ENCODE measurements at regions not wholly inside any gene's neighbourhood (a gene's known extent, or its start where the extent isn't known, plus 50 kb on each side); places are given as distances from the start of the nearest gene placed in this dataset.
"Not testable (repeated sequence)": the region's sequence is repeated elsewhere in the genome, so short reads cannot be mapped to it uniquely, and the experiment has no call there.

DNA sequence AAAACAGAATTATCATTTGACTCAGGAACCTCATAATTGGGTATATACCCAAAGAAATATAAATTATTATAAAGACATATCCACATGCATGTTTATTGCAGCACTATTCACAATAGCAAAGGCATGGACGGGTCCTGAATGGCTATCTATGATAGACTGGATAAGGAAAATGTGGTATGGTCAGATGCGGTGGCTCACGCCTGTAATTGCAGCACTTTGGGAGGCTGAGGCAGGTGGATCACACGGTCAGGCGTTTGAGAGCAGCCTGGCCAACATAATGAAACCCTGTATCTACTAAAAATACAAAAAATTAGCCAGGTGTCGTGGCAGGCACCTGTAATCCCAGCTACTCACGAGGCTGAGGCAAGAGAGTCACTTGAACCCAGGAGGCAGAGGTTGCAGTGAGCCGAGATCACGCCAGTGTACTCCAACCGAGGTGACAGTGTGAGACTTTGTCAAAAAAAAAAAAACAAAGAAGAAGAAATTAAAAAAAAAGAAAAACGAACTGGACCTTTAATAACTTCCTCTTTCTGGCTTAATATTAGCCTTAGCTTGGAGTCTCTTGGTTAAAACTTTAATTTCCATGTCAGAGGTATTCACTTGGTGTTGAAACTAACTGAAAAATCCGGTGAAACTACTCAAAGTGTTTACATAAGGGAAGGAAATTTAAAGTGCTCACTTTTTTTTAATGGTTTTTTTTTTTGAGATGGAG is 104.4 kb downstream of the ZNF486 start:
- no peak overlapping the region for H3K4me3 Mint-ChIP-seq (ENCODE audit: unreplicated experiment)
- TF ChIP-seq, protein P1, sequence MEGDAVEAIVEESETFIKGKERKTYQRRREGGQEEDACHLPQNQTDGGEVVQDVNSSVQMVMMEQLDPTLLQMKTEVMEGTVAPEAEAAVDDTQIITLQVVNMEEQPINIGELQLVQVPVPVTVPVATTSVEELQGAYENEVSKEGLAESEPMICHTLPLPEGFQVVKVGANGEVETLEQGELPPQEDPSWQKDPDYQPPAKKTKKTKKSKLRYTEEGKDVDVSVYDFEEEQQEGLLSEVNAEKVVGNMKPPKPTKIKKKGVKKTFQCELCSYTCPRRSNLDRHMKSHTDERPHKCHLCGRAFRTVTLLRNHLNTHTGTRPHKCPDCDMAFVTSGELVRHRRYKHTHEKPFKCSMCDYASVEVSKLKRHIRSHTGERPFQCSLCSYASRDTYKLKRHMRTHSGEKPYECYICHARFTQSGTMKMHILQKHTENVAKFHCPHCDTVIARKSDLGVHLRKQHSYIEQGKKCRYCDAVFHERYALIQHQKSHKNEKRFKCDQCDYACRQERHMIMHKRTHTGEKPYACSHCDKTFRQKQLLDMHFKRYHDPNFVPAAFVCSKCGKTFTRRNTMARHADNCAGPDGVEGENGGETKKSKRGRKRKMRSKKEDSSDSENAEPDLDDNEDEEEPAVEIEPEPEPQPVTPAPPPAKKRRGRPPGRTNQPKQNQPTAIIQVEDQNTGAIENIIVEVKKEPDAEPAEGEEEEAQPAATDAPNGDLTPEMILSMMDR (IDR thresholded peaks at IDR 0.05; ENCODE audit: insufficient read depth in 1 of 2, low read depth in 1 of 2, low read length in 1 of 2, severe bottlenecking in 1 of 2, unreplicated experiment in 1 of 2), result no peak
- no TSS peak for BruUV-seq (replicated peaks)
- Histone ChIP-seq H3K36me3 (ENCODE audit: control insufficient read depth, insufficient read depth, low read length) (no peaks in the 10 kb centered on the region), H3K9me3 (no peaks in the 10 kb centered on the region), H3K27me3 (replicated peaks; ENCODE audit: control insufficient read depth, insufficient read depth, low read length) (no peaks in the 10 kb centered on the region), H3K4me3 (ENCODE audit: low read depth, low read length) (no peak overlapping the region), H3K4me1 (no peaks in the 10 kb centered on the region)
- ChIA-PET CTCF (no interaction called here), POLR2A (no interaction called here)
- H3K27ac Mint-ChIP-seq (ENCODE audit: unreplicated experiment), result no peak overlapping the region
- no peaks in the 10 kb centered on the region for H3K27me3 Mint-ChIP-seq (ENCODE audit: insufficient read depth, unreplicated experiment)
- H3K36me3 Mint-ChIP-seq (ENCODE audit: insufficient read depth, unreplicated experiment), result no peaks in the 10 kb centered on the region
- no peak for DNase-seq
- intact Hi-C loops (cut with micrococcal nuclease; ENCODE audit: unreplicated experiment), result no loop called here
- peaks cover 10% of the 10 kb centered on the region for H3K9me3 Mint-ChIP-seq (ENCODE audit: unreplicated experiment)
- H3K4me1 Mint-ChIP-seq (ENCODE audit: low read depth, unreplicated experiment), result no peaks in the 10 kb centered on the region

DNA sequence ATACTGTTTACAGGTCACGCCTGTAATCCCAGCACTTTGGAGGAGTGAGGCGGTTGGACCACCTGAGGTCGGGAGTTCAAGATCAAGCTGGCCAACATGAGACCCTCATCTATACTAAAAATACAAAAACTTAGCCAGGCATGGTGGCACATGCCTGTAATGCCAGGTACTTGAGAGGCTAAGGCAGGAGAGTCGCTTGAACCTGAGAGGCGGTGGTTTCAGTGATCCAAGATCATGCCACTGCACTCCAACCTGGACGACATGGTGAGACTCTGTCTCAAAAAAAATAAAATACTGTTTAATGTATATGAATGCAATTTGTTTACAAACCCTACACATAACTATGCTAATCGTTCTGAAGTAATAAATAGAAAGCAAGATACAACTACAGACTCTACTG is 102.4 kb downstream of the ZNF486 start:
- H3K27me3 ChIP-seq (replicated peaks; ENCODE audit: control insufficient read depth, insufficient read depth, low read length), result no peaks in the 10 kb centered on the region
- Mint-ChIP-seq H3K27ac (ENCODE audit: unreplicated experiment) (no peak overlapping the region), H3K36me3 (ENCODE audit: insufficient read depth, unreplicated experiment) (no peaks in the 10 kb centered on the region), H3K4me1 (ENCODE audit: low read depth, unreplicated experiment) (no peaks in the 10 kb centered on the region), H3K27me3 (ENCODE audit: insufficient read depth, unreplicated experiment) (no peaks in the 10 kb centered on the region), H3K9me3 (ENCODE audit: unreplicated experiment) (peaks cover 10% of the 10 kb centered on the region), H3K4me3 (ENCODE audit: unreplicated experiment) (no peak overlapping the region)
- H3K36me3 ChIP-seq (ENCODE audit: control insufficient read depth, insufficient read depth, low read length), result no peaks in the 10 kb centered on the region
- TF ChIP-seq, protein P1 (IDR thresholded peaks at IDR 0.05; ENCODE audit: insufficient read depth in 1 of 2, low read depth in 1 of 2, low read length in 1 of 2, severe bottlenecking in 1 of 2, unreplicated experiment in 1 of 2), result no peak
- ChIA-PET POLR2A (no interaction called here), CTCF (no interaction called here)
- no peak overlapping the region for H3K4me3 ChIP-seq (ENCODE audit: low read depth, low read length)
- intact Hi-C loops (cut with micrococcal nuclease; ENCODE audit: unreplicated experiment), result no loop called here
- no peaks in the 10 kb centered on the region for H3K9me3 ChIP-seq
- H3K4me1 ChIP-seq, result no peaks in the 10 kb centered on the region
- no TSS peak for BruUV-seq (replicated peaks)
- DNase-seq, result no peak

DNA sequence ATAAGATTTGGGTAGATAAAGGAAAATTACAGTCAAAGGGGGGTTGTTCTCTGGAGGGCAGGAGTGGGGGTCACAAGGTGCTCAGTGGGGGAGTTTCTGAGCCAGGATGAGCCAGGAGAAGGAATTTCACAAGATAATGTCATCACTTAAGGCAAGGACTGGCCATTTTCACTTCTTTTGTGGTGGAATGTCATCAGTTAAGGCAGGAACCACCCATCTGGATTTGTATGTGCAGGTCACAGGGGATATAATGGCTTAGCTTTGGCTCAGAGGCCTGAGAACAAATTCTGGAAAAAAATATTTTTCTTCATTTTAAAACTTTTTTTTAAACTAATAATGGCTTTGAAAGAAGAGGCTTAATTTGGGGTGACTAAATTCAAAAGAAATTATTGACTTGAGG is 94.5 kb downstream of the ZNF486 start:
- CTCF ChIA-PET; intact Hi-C loops (cut with micrococcal nuclease; ENCODE audit: unreplicated experiment); BruUV-seq (replicated peaks); POLR2A ChIA-PET; H3K27me3 ChIP-seq (replicated peaks; ENCODE audit: control insufficient read depth, insufficient read depth, low read length); H3K36me3 Mint-ChIP-seq (ENCODE audit: insufficient read depth, unreplicated experiment); H3K27ac Mint-ChIP-seq (ENCODE audit: unreplicated experiment); H3K4me3 ChIP-seq (ENCODE audit: low read depth, low read length); H3K9me3 ChIP-seq; H3K4me3 Mint-ChIP-seq (ENCODE audit: unreplicated experiment); H3K4me1 ChIP-seq; H3K36me3 ChIP-seq (ENCODE audit: control insufficient read depth, insufficient read depth, low read length); H3K4me1 Mint-ChIP-seq (ENCODE audit: low read depth, unreplicated experiment); H3K9me3 Mint-ChIP-seq (ENCODE audit: unreplicated experiment); DNase-seq; H3K27me3 Mint-ChIP-seq (ENCODE audit: insufficient read depth, unreplicated experiment): not testable (repeated sequence)

DNA sequence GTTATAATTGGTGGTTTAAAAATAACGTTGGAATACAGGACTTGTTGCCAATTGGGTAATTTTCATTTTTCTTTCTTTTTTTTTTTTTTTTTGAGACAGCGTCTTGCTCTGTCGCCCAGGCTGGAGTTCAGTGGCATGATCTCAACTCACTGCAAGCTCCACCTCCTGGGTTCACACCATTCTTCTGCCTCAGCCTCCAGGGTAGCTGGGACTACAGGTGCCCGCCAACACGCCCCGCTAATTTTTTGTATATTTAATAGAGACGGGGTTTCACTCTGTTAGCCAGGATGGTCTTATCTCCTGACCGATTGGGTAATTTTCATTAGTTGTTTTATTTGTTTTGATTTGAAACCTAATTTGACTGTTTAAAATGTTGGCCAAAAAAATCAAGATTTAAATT is 93.7 kb downstream of the ZNF486 start:
- CTCF ChIA-PET; H3K36me3 Mint-ChIP-seq (ENCODE audit: insufficient read depth, unreplicated experiment); BruUV-seq (replicated peaks); H3K4me1 ChIP-seq; H3K27ac Mint-ChIP-seq (ENCODE audit: unreplicated experiment); H3K36me3 ChIP-seq (ENCODE audit: control insufficient read depth, insufficient read depth, low read length); H3K4me1 Mint-ChIP-seq (ENCODE audit: low read depth, unreplicated experiment); intact Hi-C loops (cut with micrococcal nuclease; ENCODE audit: unreplicated experiment); DNase-seq; POLR2A ChIA-PET; H3K9me3 Mint-ChIP-seq (ENCODE audit: unreplicated experiment); H3K27me3 ChIP-seq (replicated peaks; ENCODE audit: control insufficient read depth, insufficient read depth, low read length); H3K4me3 ChIP-seq (ENCODE audit: low read depth, low read length); H3K4me3 Mint-ChIP-seq (ENCODE audit: unreplicated experiment); H3K9me3 ChIP-seq; H3K27me3 Mint-ChIP-seq (ENCODE audit: insufficient read depth, unreplicated experiment): not testable (repeated sequence)

All from Caco-2 (cell line).